HEK293T (cell line): ENCODE measurements at regions not wholly inside any gene's neighbourhood (a gene's known extent, or its start where the extent isn't known, plus 50 kb on each side); places are given as distances from the start of the nearest gene placed in this dataset.

Experiments
- ARNT ChIP-seq: fragments of 450-650 bp; IDR thresholded peaks from 2 replicates; pipeline ENCODE4 v1.6.1; 2017; ENCODE audit warnings: mild to moderate bottlenecking
- BHLHE40 ChIP-seq: fragments of 450-650 bp; IDR thresholded peaks from 2 replicates; pipeline ENCODE4 v1.6.1; 2016; ENCODE audit warnings: mild to moderate bottlenecking, moderate library complexity, borderline replicate concordance
- ELF4 ChIP-seq: fragments of 450-650 bp; IDR thresholded peaks from 2 replicates; pipeline ENCODE4 v1.6.1; 2017; ENCODE audit warnings: antibody characterized with exemption
- FOXA1 ChIP-seq: fragments of 450-650 bp; IDR thresholded peaks from 2 replicates; pipeline ENCODE4 v1.6.1; 2016; ENCODE audit warnings: mild to moderate bottlenecking
- FOXK2 ChIP-seq: fragments of 450-650 bp; IDR thresholded peaks from 2 replicates; pipeline ENCODE4 v1.6.1; 2016; ENCODE audit warnings: mild to moderate bottlenecking
- FOXM1 ChIP-seq: fragments of 450-650 bp; IDR thresholded peaks from 2 replicates; pipeline ENCODE4 v1.6.1; 2017; ENCODE audit warnings: mild to moderate bottlenecking, borderline replicate concordance
- HDGF ChIP-seq: fragments of 450-650 bp; IDR thresholded peaks from 2 replicates; pipeline ENCODE4 v1.6.1; 2017; ENCODE audit warnings: antibody characterized with exemption, borderline replicate concordance
- L3MBTL2 ChIP-seq: fragments of 450-650 bp; conservative IDR thresholded peaks from 2 replicates; pipeline ENCODE4 v1.6.1; 2016; ENCODE audit warnings: mild to moderate bottlenecking
- NFRKB ChIP-seq: fragments of 450-650 bp; IDR thresholded peaks from 2 replicates; pipeline ENCODE4 v1.6.1; 2016; ENCODE audit warnings: mild to moderate bottlenecking, moderate library complexity
- SP1 ChIP-seq: fragments of 450-650 bp; IDR thresholded peaks from 2 replicates; pipeline ENCODE4 v1.6.1; 2017
- SUZ12 ChIP-seq: fragments of 450-650 bp; IDR thresholded peaks from 2 replicates; pipeline ENCODE4 v1.6.1; 2016; ENCODE audit warnings: mild to moderate bottlenecking
- TARDBP ChIP-seq: fragments of 450-650 bp; IDR thresholded peaks from 2 replicates; pipeline ENCODE4 v1.6.1; 2016
- ZNF384 ChIP-seq: fragments of 450-650 bp; IDR thresholded peaks from 2 replicates; pipeline ENCODE4 v1.6.1; 2016
- TF ChIP-seq, protein P1 (sequence below): fragments of 450-650 bp; IDR thresholded peaks from 2 replicates; pipeline ENCODE4 v1.6.1; 2016

DNA sequence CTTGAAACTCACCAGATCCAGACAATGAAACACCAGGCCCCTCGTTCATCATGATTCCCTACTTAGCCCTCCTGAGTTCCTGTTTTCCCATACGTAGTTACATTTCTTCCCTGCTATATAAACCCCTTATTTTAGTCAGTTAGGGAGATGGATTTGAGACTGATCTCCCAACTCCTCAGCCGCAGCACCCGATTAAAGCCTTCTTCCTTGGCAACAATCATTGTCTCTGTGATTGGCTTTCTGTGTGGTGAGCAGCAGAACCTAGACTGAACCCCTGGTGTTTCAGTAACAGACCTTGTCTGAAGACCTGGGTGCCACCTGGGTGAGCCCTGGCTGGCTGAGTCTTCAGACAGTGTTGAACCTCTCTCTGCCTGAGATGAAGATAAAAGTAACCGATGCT, 118.0 kb downstream of the OAT start:
- TF ChIP-seq HDGF (no peak), FOXK2 (no peak), ZNF384 (no peak), BHLHE40 (no peak), SUZ12 (no peak), ARNT (no peak), L3MBTL2 (no peak), FOXM1 (no peak), FOXA1 (no peak), TARDBP (no peak), SP1 (no peak), NFRKB (no peak), ELF4 (no peak)
- TF ChIP-seq, protein P1, sequence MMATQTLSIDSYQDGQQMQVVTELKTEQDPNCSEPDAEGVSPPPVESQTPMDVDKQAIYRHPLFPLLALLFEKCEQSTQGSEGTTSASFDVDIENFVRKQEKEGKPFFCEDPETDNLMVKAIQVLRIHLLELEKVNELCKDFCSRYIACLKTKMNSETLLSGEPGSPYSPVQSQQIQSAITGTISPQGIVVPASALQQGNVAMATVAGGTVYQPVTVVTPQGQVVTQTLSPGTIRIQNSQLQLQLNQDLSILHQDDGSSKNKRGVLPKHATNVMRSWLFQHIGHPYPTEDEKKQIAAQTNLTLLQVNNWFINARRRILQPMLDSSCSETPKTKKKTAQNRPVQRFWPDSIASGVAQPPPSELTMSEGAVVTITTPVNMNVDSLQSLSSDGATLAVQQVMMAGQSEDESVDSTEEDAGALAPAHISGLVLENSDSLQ = no peak
